Neural crest cell (in vitro differentiated cells): ENCODE measurements at regions not wholly inside any gene's neighbourhood (a gene's known extent, or its start where the extent isn't known, plus 50 kb on each side); places are given as distances from the start of the nearest gene placed in this dataset.
"Not testable (repeated sequence)": the region's sequence is repeated elsewhere in the genome, so short reads cannot be mapped to it uniquely, and the experiment has no call there.

Source experiments
- DNase-seq: peaks from one replicate; pipeline ENCODE4 v3.0.0; 2021; ENCODE audit warnings: low read depth, mixed read lengths, low spot score
- H3K27ac Mint-ChIP-seq: one replicate; pipeline ENCODE4 v1.8.0; 2021; ENCODE audit warnings: mild to moderate bottlenecking, mixed read lengths; ENCODE audit not compliant: unreplicated experiment
- H3K27me3 Mint-ChIP-seq: 2 replicates; pipeline ENCODE4 v1.8.0; 2021; ENCODE audit warnings: low read depth, mild to moderate bottlenecking, mixed read lengths
- H3K36me3 Mint-ChIP-seq: 2 replicates; pipeline ENCODE4 v1.8.0; 2021; ENCODE audit warnings: low read depth, mild to moderate bottlenecking, mixed read lengths
- H3K4me1 Mint-ChIP-seq: 2 replicates; pipeline ENCODE4 v1.8.0; 2021; ENCODE audit warnings: mixed read lengths
- H3K4me3 Mint-ChIP-seq: one replicate; pipeline ENCODE4 v1.8.0; 2021; ENCODE audit warnings: mild to moderate bottlenecking, mixed read lengths
- H3K9me3 Mint-ChIP-seq: 2 replicates; pipeline ENCODE4 v1.8.0; 2021; ENCODE audit warnings: mixed read lengths
- TF ChIP-seq, protein P1 (sequence below): fragments of 200-600 bp; sonication (generic); conservative IDR thresholded peaks from 2 replicates; pipeline ENCODE4 v1.5.0; 2021; ENCODE audit warnings: antibody characterized with exemption, mild to moderate bottlenecking

DNA sequence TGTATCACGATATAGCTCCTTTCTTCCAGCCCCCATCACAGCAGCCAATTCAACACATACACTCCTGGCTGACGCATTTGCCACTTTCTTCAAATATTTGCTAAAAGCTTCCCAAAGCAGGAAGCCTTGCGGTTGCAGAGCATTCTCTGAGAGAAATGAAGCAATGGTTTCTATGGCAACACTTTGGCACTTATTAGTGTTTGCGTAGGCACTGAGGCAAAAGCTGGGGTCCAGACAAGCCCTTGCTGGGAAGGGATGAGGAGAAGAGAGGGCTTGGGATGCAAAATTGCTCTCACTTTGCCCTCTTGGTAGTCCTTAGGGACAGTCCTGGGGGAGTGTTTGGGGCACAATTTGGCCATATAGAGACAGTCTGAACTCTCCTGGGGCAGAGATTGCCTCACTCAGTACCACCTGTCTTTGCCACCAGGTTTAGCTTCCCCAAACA lies 55.0 kb upstream of the PAK3 start:
- Mint-ChIP-seq H3K4me1 (peaks cover 10% of the 10 kb centered on the region), H3K9me3 (no peaks in the 10 kb centered on the region), H3K36me3 (no peaks in the 10 kb centered on the region), H3K27ac (no peak overlapping the region), H3K27me3 (no peaks in the 10 kb centered on the region), H3K4me3 (no peak overlapping the region)
- no peak for DNase-seq
- TF ChIP-seq, protein P1, sequence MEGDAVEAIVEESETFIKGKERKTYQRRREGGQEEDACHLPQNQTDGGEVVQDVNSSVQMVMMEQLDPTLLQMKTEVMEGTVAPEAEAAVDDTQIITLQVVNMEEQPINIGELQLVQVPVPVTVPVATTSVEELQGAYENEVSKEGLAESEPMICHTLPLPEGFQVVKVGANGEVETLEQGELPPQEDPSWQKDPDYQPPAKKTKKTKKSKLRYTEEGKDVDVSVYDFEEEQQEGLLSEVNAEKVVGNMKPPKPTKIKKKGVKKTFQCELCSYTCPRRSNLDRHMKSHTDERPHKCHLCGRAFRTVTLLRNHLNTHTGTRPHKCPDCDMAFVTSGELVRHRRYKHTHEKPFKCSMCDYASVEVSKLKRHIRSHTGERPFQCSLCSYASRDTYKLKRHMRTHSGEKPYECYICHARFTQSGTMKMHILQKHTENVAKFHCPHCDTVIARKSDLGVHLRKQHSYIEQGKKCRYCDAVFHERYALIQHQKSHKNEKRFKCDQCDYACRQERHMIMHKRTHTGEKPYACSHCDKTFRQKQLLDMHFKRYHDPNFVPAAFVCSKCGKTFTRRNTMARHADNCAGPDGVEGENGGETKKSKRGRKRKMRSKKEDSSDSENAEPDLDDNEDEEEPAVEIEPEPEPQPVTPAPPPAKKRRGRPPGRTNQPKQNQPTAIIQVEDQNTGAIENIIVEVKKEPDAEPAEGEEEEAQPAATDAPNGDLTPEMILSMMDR, result no peak

- Mint-ChIP-seq H3K9me3 (no peaks in the 10 kb centered on the region), H3K4me3 (no peak overlapping the region), H3K27ac (no peak overlapping the region), H3K36me3 (no peaks in the 10 kb centered on the region), H3K27me3 (no peaks in the 10 kb centered on the region), H3K4me1 (peaks cover 10% of the 10 kb centered on the region)
- no peak for DNase-seq
- TF ChIP-seq, protein P1, result no peak
Measured at GRCh38 chrX:111040377-111041017, 55.5 kb upstream of the PAK3 start.

- Mint-ChIP-seq H3K4me3 (no peak overlapping the region), H3K27me3 (no peaks in the 10 kb centered on the region), H3K27ac (no peak overlapping the region), H3K9me3 (no peaks in the 10 kb centered on the region), H3K36me3 (no peaks in the 10 kb centered on the region), H3K4me1 (peaks cover 10% of the 10 kb centered on the region)
- no peak for DNase-seq
- TF ChIP-seq, protein P1, result no peak
Measured at GRCh38 chrX:111039606-111040005, 56.4 kb upstream of the PAK3 start.

- H3K4me3 Mint-ChIP-seq, result no peak overlapping the region
- H3K27me3 Mint-ChIP-seq, result no peaks in the 10 kb centered on the region
- peaks cover 5% of the 10 kb centered on the region for H3K4me1 Mint-ChIP-seq
- no peaks in the 10 kb centered on the region for H3K36me3 Mint-ChIP-seq
- no peaks in the 10 kb centered on the region for H3K9me3 Mint-ChIP-seq
- no peak overlapping the region for H3K27ac Mint-ChIP-seq
- TF ChIP-seq, protein P1, result no peak
- DNase-seq, result no peak
Measured at GRCh38 chrX:111035991-111036390, 60.0 kb upstream of the PAK3 start.

DNA sequence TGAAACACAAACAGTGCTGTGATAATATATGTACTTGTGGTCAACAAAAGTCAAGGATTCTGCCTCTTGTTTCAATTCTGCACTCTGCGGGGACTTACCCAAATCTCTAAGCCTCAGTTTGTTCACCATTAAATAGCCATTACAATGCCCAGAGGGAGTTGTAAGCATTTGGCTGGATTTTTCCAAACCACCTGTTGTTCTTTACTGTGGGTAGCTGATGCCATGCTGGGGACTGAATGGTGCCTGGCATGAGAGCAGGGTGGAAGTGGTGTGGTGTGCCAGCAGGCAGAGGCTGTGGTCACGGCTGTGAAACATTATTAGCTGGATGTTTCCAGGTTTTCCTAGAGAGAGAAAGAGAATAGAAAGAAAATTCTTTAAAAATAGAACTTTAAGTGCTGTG lies 60.7 kb upstream of the PAK3 start:
- Mint-ChIP-seq H3K4me3 (no peak overlapping the region), H3K4me1 (no peaks in the 10 kb centered on the region), H3K9me3 (no peaks in the 10 kb centered on the region), H3K36me3 (no peaks in the 10 kb centered on the region), H3K27me3 (no peaks in the 10 kb centered on the region), H3K27ac (no peak overlapping the region)
- no peak for DNase-seq
- TF ChIP-seq, protein P1, result no peak

DNA sequence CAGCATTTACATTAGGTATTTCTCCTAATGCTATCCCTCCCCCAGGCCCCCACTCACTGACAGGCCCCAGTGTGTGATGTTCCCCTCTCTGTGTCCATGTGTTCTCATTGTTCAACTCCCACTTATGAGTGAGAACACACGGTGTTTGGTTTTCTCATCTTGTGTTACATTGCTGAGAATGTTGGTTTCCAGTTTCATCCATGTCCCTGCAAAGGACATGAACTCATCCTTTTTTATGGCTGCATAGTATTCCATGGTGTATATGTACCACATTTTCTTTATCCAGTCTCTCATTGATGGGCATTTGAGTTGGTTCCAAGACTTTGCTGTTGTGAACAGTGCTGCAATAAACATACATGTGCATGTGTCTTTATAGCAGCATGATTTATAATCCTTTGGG lies 73.0 kb upstream of the PAK3 start:
- H3K27me3 Mint-ChIP-seq, H3K27ac Mint-ChIP-seq, H3K4me1 Mint-ChIP-seq, H3K4me3 Mint-ChIP-seq, DNase-seq: not testable (repeated sequence)
- peaks cover 23% of the 10 kb centered on the region for H3K9me3 Mint-ChIP-seq
- H3K36me3 Mint-ChIP-seq, result peaks cover 23% of the 10 kb centered on the region
